Astrocyte (in vitro differentiated cells and primary cell): ENCODE measurements at regions not wholly inside any gene's neighbourhood (a gene's known extent, or its start where the extent isn't known, plus 50 kb on each side); places are given as distances from the start of the nearest gene placed in this dataset.

Source experiments
- EZH2 ChIP-seq: IDR thresholded peaks from 2 replicates; pipeline ENCODE4 v1.6.1; 2012; ENCODE audit warnings: mild to moderate bottlenecking, low read length, inconsistent platforms; ENCODE audit not compliant: insufficient read depth
- TF ChIP-seq, protein P1 (sequence below): IDR thresholded peaks from 2 replicates; pipeline ENCODE4 v1.5.1; 2011; ENCODE audit warnings: low read depth, mild to moderate bottlenecking, inconsistent platforms, low read length, moderate library complexity; ENCODE audit not compliant: insufficient read depth

DNA sequence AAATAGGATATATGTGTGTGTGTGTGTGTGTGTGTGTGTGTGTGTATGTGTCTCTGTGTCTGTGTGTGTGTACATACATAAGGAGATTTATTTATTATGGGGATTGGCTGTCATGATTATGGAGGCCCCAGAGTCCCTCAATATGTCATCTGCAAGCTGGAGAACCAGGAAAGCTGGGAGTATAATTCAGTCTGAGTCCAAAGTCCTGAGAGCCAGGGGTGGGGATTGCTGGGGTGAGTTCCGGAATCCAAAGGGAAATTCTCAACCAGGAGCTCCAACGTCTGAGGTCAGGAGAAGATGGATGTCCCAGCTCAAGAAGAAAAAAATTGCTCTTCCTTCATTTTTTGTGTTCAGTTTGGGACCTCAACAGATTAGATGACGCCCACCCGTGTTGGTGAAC, 50.7 kb upstream of the PLPP4 start:
- TF ChIP-seq, protein P1, sequence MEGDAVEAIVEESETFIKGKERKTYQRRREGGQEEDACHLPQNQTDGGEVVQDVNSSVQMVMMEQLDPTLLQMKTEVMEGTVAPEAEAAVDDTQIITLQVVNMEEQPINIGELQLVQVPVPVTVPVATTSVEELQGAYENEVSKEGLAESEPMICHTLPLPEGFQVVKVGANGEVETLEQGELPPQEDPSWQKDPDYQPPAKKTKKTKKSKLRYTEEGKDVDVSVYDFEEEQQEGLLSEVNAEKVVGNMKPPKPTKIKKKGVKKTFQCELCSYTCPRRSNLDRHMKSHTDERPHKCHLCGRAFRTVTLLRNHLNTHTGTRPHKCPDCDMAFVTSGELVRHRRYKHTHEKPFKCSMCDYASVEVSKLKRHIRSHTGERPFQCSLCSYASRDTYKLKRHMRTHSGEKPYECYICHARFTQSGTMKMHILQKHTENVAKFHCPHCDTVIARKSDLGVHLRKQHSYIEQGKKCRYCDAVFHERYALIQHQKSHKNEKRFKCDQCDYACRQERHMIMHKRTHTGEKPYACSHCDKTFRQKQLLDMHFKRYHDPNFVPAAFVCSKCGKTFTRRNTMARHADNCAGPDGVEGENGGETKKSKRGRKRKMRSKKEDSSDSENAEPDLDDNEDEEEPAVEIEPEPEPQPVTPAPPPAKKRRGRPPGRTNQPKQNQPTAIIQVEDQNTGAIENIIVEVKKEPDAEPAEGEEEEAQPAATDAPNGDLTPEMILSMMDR: no peak
- TF ChIP-seq EZH2: no peak
